Smooth muscle cell (in vitro differentiated cells): ENCODE measurements at regions not wholly inside any gene's neighbourhood (a gene's known extent, or its start where the extent isn't known, plus 50 kb on each side); places are given as distances from the start of the nearest gene placed in this dataset.

ENCODE experiments used
- DNase-seq: peaks from one replicate; lab custom pipeline; 2025; ENCODE audit not compliant: unreplicated experiment; lab: John Stamatoyannopoulos, UW
- H2AFZ ChIP-seq: fragments of 200-600 bp; sonication (generic); 2 replicates; pipeline ENCODE4 v1.6.0; 2016; ENCODE audit warnings: antibody characterized with exemption, low read depth, mild to moderate bottlenecking
- H3F3A ChIP-seq: fragments of 200-600 bp; sonication (generic); 2 replicates; pipeline ENCODE4 v1.6.0; 2017; ENCODE audit warnings: antibody characterized with exemption, low read depth
- H3K27ac ChIP-seq: fragments of 200-600 bp; sonication (generic); 2 replicates; pipeline ENCODE4 v1.5.1; 2016; ENCODE audit warnings: low read depth, mild to moderate bottlenecking
- H3K27me3 ChIP-seq: fragments of 200-600 bp; sonication (generic); 2 replicates; pipeline ENCODE4 v1.6.1; 2016; ENCODE audit warnings: low read depth, mild to moderate bottlenecking
- H3K36me3 ChIP-seq: fragments of 200-600 bp; sonication (generic); 2 replicates; pipeline ENCODE4 v1.5.1; 2016; ENCODE audit warnings: low read depth
- H3K4me1 ChIP-seq: fragments of 200-600 bp; sonication (generic); 2 replicates; pipeline ENCODE4 v1.5.1; 2016; ENCODE audit warnings: low read depth
- H3K4me2 ChIP-seq: fragments of 200-600 bp; sonication (generic); 2 replicates; pipeline ENCODE4 v1.6.0; 2016; ENCODE audit warnings: mild to moderate bottlenecking
- H3K4me3 ChIP-seq: fragments of 200-600 bp; sonication (generic); 2 replicates; pipeline ENCODE4 v1.5.1; 2016; ENCODE audit warnings: mild to moderate bottlenecking
- H3K79me2 ChIP-seq: fragments of 200-600 bp; sonication (generic); 2 replicates; pipeline ENCODE4 v1.6.0; 2016; ENCODE audit warnings: low read depth, mild to moderate bottlenecking
- H3K9ac ChIP-seq: fragments of 200-600 bp; sonication (generic); 2 replicates; pipeline ENCODE4 v1.6.0; 2016; ENCODE audit warnings: low read depth
- H3K9me3 ChIP-seq: fragments of 200-600 bp; sonication (generic); replicated peaks from 2 replicates; pipeline ENCODE4 v1.5.1; 2016; ENCODE audit warnings: low read depth
- H4K20me1 ChIP-seq: fragments of 200-600 bp; sonication (generic); 2 replicates; pipeline ENCODE4 v1.6.0; 2016; ENCODE audit warnings: low read depth
- CTCF ChIP-seq: fragments of 200-600 bp; sonication (generic); IDR thresholded peaks from 2 replicates; pipeline ENCODE4 v1.5.1; 2017; ENCODE audit warnings: borderline replicate concordance, mild to moderate bottlenecking, antibody characterized with exemption; ENCODE audit not compliant: insufficient read depth, poor library complexity, severe bottlenecking
- WGBS: methylation state at CpG from one replicate; pipeline ENCODE4 v1.1.7; 2016; ENCODE audit warnings: low lambda C conversion rate; 5-methylcytosine and 5-hydroxymethylcytosine counted together

- H3K4me2 ChIP-seq: no peak overlapping the region
- no peaks in the 10 kb centered on the region for H3K4me1 ChIP-seq
- no peak overlapping the region for H2AFZ ChIP-seq
- H3K27ac ChIP-seq: no peak overlapping the region
- no peak for DNase-seq
- H3K36me3 ChIP-seq: no peaks in the 10 kb centered on the region
- H3K27me3 ChIP-seq: no peaks in the 10 kb centered on the region
- H3K9me3 ChIP-seq: no peaks in the 10 kb centered on the region
- no peak overlapping the region for H3K9ac ChIP-seq
- no peaks in the 10 kb centered on the region for H4K20me1 ChIP-seq
- H3K4me3 ChIP-seq: no peak overlapping the region
- H3F3A ChIP-seq: no peaks in the 10 kb centered on the region
- no peaks in the 10 kb centered on the region for H3K79me2 ChIP-seq
- 69% methylated on average over 1 of the region's 1 CpG for WGBS
- no peak for TF ChIP-seq CTCF
Observed at GRCh38 chr10:10542477-10542876, 475.2 kb upstream of the CELF2 start.

GRCh38 chr10:10544890-10545289 lies 472.8 kb upstream of the CELF2 start:
- no peak for DNase-seq
- no peaks in the 10 kb centered on the region for H4K20me1 ChIP-seq
- WGBS: 87% methylated on average over 8 of the region's 8 CpGs
- no peak overlapping the region for H3K9ac ChIP-seq
- H3K27ac ChIP-seq: no peak overlapping the region
- no peak overlapping the region for H3K4me2 ChIP-seq
- no peaks in the 10 kb centered on the region for H3F3A ChIP-seq
- no peaks in the 10 kb centered on the region for H3K4me1 ChIP-seq
- TF ChIP-seq CTCF: no peak
- no peaks in the 10 kb centered on the region for H3K79me2 ChIP-seq
- no peaks in the 10 kb centered on the region for H3K36me3 ChIP-seq
- no peak overlapping the region for H2AFZ ChIP-seq
- H3K9me3 ChIP-seq: no peaks in the 10 kb centered on the region
- H3K4me3 ChIP-seq: no peak overlapping the region
- H3K27me3 ChIP-seq: no peaks in the 10 kb centered on the region

GRCh38 chr10:10545771-10546170 lies 471.9 kb upstream of the CELF2 start:
- WGBS: 79% methylated on average over 5 of the region's 5 CpGs
- no peaks in the 10 kb centered on the region for H3K79me2 ChIP-seq
- H4K20me1 ChIP-seq: no peaks in the 10 kb centered on the region
- DNase-seq: no peak
- TF ChIP-seq CTCF: no peak
- no peak overlapping the region for H3K4me2 ChIP-seq
- H3K27me3 ChIP-seq: no peaks in the 10 kb centered on the region
- H3K27ac ChIP-seq: no peak overlapping the region
- no peak overlapping the region for H2AFZ ChIP-seq
- H3K36me3 ChIP-seq: no peaks in the 10 kb centered on the region
- no peaks in the 10 kb centered on the region for H3F3A ChIP-seq
- H3K4me1 ChIP-seq: no peaks in the 10 kb centered on the region
- no peak overlapping the region for H3K4me3 ChIP-seq
- no peak overlapping the region for H3K9ac ChIP-seq
- no peaks in the 10 kb centered on the region for H3K9me3 ChIP-seq

GRCh38 chr10:10551596-10552301 lies 465.9 kb upstream of the CELF2 start:
- no peak for DNase-seq
- 90% methylated on average over 10 of the region's 10 CpGs for WGBS
- Histone ChIP-seq H3K4me3 (no peak overlapping the region), H3K4me2 (no peak overlapping the region), H3K79me2 (no peaks in the 10 kb centered on the region), H3K27ac (no peak overlapping the region), H4K20me1 (no peaks in the 10 kb centered on the region), H3K9me3 (no peaks in the 10 kb centered on the region), H3K9ac (no peak overlapping the region), H3K36me3 (no peaks in the 10 kb centered on the region), H2AFZ (no peak overlapping the region), H3K4me1 (peaks cover 13% of the 10 kb centered on the region), H3F3A (no peaks in the 10 kb centered on the region), H3K27me3 (no peaks in the 10 kb centered on the region)
- no peak for TF ChIP-seq CTCF
